H7 (cell line): ENCODE measurements at regions not wholly inside any gene's neighbourhood (a gene's known extent, or its start where the extent isn't known, plus 50 kb on each side); places are given as distances from the start of the nearest gene placed in this dataset.
"Not testable (repeated sequence)": the region's sequence is repeated elsewhere in the genome, so short reads cannot be mapped to it uniquely, and the experiment has no call there.

Experiments
- DNase-seq: peaks from one replicate; pipeline ENCODE4 v3.0.0; 2012
- H3K27me3 ChIP-seq: 2 replicates; pipeline ENCODE4 v1.6.0; 2011; ENCODE audit warnings: mild to moderate bottlenecking, low read length; ENCODE audit not compliant: control insufficient read depth, insufficient read depth
- H3K36me3 ChIP-seq: replicated peaks from 2 replicates; pipeline ENCODE4 v1.5.1; 2011; ENCODE audit warnings: low read length; ENCODE audit not compliant: control insufficient read depth, insufficient read depth
- H3K4me3 ChIP-seq: 2 replicates; pipeline ENCODE4 v1.5.1; 2011; ENCODE audit warnings: low read depth, mild to moderate bottlenecking, control low read depth, low read length, moderate library complexity; ENCODE audit not compliant: insufficient read depth

DNA sequence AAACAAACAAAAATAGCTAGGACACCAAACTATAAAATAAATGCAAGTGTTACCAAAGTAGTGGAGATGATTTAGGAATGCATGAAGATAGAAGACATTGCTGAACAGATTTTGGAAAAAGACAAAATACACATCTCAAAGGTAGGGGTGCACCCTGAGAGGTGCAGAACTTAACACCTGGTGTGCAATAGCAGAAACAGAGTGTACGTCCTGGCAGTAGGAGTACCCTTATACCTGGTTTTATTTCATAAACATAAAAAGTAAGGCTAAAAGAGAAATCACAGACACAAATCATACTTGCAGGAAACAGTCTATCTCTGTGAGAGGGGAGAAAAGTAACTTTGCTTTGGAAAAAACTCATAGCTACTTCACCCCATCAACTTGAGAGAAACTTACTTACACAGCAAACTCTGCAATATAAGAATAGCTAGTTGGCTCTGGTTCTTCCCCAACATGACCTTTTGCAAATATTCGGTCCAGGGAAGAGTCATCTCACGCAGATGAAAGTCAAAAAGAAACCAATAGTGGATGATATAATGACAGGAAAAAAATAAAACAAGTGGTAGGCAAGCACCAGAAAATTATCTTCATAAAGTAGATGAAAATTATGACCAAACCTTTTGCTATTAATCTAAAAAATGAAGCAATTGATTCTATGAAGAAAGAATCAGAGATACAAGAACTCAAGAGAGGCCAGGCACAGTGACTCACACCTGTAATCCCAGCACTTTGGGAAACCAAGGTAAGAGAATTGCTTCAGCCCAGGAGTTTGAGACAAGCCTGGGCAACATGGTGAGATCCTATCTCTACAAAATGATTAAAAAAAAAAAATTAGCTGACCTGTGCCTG, 108.9 kb upstream of the BNIP2 start:
- H3K4me3 ChIP-seq, result no peak overlapping the region
- no peaks in the 10 kb centered on the region for H3K27me3 ChIP-seq
- H3K36me3 ChIP-seq, result no peaks in the 10 kb centered on the region
- DNase-seq, result no peak

DNA sequence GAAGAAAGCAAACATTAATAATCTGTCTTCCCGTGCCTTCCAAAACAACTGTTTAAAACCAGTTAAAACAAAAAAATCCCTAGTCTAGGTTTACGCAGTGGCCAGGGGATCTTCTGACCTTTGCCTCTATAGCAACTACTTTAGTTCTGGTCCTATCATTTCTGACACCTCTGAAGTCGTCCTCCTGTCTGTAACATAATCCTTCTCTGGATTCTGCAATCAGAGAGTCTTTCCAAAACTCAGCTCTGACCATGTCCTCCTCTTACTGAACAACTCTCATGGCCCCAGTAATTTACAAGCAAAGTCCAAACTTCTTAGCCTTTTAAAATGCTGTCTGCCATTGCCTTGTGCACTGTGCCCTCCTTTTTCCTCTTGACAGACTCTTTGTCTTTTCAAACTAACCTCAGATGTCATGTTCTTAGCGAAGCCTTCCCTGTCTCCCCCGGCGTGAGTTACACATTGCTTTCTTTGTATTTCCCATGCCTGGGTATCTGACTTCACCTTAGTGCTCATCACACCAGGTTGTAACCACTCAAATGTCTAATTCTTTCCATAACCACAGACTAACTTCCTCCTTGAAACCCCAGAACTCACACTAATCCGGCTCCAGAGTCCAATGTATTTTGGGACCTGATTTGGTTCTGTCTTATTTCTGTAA, 105.2 kb upstream of the BNIP2 start:
- H3K36me3 ChIP-seq, result no peaks in the 10 kb centered on the region
- DNase-seq, result no peak
- H3K4me3 ChIP-seq, result no peak overlapping the region
- no peaks in the 10 kb centered on the region for H3K27me3 ChIP-seq

DNA sequence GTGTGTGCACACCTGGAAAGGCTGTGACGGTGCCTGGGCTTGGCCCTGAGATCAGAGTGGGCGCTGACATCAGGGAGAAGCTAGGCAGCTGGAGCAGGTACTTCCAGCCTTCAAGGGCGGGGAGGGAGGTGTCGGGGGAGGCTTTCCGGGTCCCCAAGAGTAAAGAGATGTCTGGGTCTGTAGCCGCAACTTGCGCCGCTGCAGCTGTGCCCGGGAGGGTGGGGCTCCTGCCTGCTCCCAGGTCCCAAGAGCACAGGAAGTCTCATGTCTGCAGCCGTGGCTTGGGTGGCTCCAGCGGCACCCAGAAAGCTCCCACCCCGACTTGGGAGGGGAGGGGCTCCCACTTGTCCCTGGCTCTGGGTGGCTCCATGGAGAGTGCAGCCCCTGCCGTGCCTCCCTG, 103.2 kb upstream of the BNIP2 start:
- no peak overlapping the region for H3K4me3 ChIP-seq
- no peaks in the 10 kb centered on the region for H3K27me3 ChIP-seq
- no peaks in the 10 kb centered on the region for H3K36me3 ChIP-seq
- DNase-seq, result no peak

GRCh38 chr15:59791755-59792154, 102.6 kb upstream of the BNIP2 start:
- DNase-seq, result no peak
- no peaks in the 10 kb centered on the region for H3K36me3 ChIP-seq
- H3K4me3 ChIP-seq, result no peak overlapping the region
- H3K27me3 ChIP-seq, result no peaks in the 10 kb centered on the region

DNA sequence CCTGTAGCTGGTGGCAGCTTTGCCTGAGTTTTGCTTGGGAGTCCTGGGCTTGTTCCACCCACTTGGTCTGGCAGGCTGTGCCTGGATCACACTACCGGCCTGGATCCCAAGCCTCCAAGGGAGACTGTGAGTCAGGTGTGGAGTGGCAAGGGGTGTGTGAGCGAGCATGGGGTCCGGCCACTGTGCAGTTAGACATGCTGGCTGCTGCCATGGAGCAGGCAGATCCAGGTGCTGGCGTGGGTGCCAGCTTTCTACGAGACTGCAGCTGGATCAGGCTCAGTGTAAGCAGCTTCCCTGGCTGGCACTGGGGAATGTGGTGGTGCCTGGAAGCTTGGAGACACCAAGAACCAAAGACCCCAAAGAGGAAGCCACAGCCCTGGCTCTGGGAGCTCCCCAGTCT, 102.0 kb upstream of the BNIP2 start:
- Histone ChIP-seq H3K4me3 (no peak overlapping the region), H3K27me3 (no peaks in the 10 kb centered on the region), H3K36me3 (no peaks in the 10 kb centered on the region)
- no peak for DNase-seq

DNA sequence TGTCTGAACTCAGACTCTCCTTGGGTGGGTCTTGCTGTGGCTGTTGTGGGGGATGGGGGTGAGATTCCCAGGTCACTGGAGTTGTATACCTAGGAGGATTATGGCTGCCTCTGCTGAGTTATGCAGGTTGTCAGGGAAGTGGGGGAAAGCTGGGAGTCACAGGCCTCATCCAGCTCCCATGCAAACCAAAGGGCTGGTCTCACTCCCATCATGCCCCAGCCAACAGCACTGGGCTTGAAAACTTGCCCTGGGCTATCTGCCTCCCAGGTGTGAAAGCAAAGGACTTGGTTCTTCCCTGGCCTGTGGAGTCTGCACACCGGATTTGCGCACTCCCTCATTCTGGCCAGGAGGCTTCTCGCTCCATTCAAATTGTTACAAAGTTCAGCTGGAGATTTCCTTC, 97.3 kb upstream of the BNIP2 start:
- not testable (repeated sequence) for H3K4me3 ChIP-seq, H3K27me3 ChIP-seq, H3K36me3 ChIP-seq, DNase-seq

DNA sequence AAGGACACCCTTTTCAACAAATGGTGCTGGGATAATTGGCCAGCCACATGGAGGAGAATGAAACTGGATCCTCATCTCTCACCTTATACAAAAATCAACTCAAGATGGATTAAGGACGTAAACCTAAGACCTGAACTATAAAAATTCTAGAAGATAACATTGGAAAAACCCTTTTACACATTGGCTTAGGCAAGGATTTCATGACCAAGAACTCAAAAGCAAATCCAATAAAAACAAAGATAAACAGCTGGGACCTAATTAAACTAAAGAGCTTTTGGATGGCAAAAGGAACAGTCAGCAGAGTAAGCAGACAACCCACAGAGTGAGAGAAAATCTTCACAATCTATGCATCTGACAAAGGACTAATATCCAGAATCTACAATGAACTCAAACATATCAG, 96.9 kb upstream of the BNIP2 start:
- H3K4me3 ChIP-seq, DNase-seq, H3K36me3 ChIP-seq, H3K27me3 ChIP-seq: not testable (repeated sequence)

DNA sequence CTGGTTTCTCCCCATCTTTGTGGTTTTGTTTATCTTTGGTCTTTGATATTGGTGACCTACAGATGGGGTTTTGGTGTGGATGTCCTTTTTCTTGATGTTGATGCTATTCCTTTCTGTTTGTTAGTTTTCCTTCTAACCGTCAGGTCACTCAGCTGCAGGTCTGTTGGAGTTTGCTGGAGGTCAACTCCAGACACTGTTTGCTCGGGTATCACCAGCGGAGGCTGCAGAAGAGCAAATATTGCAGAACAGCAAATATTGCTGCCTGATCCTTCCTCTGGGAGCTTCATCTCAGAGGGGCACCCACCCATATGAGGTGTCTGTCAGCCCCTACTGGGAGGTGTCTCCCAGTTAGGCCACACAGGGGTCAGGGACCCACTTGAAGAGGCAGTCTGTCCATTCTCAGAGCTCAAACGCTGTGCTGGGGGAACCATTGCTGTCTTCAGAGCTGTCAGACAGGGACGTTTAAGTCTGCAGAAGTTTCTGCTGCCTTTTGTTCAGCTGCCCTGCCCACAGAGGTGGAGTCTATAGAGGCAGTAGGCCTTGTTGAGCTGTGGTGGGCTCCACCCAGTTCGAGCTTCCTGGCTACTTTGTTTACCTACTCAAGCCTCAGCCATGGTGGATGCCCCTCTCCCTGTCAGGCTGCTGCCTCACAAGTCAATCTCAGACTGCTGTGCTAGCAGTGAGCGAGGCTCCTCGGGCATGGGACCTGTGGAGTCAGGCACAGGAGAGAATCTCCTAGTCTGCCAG, 94.8 kb upstream of the BNIP2 start:
- H3K36me3 ChIP-seq, H3K27me3 ChIP-seq, H3K4me3 ChIP-seq, DNase-seq: not testable (repeated sequence)

DNA sequence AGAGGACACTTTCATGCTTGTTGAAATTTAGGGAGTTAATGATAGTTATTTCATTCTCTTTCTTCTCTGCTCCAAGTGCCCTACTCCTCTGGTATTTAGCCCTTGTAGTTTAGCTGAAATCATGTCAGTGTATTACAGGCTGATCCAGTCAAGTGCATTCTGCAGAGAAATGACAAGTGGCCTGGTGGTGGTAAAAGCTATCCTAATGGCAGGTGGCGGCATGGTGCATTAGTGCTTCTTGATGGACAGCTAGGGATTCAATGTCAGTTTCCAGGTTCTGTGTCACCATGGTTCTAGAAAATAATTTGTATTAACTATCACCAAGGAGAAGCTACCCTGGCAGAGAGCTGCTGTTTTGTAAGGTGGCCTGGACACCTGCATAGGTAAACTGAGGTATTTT, 90.0 kb upstream of the BNIP2 start:
- no peaks in the 10 kb centered on the region; the same call in 1 of the 2 replicates for H3K27me3 ChIP-seq
- H3K36me3 ChIP-seq, result no peaks in the 10 kb centered on the region
- DNase-seq, result no peak
- H3K4me3 ChIP-seq, result no peak overlapping the region

- H3K27me3 ChIP-seq, result no peaks in the 10 kb centered on the region
- no peaks in the 10 kb centered on the region for H3K36me3 ChIP-seq
- DNase-seq, result peak; percentile 17
- H3K4me3 ChIP-seq, result no peak overlapping the region
Observed at GRCh38 chr15:59764775-59765174, 75.7 kb upstream of the BNIP2 start.

- no peak for DNase-seq
- Histone ChIP-seq H3K36me3 (no peaks in the 10 kb centered on the region), H3K27me3 (no peaks in the 10 kb centered on the region), H3K4me3 (no peak overlapping the region)
Observed at GRCh38 chr15:59762558-59762957, 73.4 kb upstream of the BNIP2 start.

DNA sequence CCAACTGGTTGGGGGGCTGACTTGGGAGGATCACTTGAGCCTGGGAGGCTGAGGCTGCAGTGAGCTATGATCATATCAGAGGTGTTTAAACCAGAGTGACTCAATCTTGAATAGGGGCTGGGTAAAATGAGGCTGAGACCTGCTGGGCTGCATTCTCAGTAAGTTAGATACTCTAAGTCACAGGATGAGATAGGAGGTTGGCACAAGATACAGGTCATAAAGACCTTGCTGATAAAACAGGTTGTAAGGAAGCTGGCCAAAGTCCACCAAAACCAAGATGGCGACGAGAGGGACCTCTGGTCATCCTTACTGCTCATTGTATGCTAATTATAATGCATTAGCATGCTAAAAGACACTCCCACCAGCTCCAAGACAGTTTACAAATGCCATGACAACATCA, 71.1 kb upstream of the BNIP2 start:
- H3K36me3 ChIP-seq, H3K27me3 ChIP-seq, H3K4me3 ChIP-seq, DNase-seq: not testable (repeated sequence)

- Histone ChIP-seq H3K4me3 (no peak overlapping the region), H3K27me3 (no peaks in the 10 kb centered on the region), H3K36me3 (no peaks in the 10 kb centered on the region)
- peak; percentile 56 for DNase-seq
Observed at GRCh38 chr15:59751552-59752413, 62.7 kb upstream of the BNIP2 start.

DNA sequence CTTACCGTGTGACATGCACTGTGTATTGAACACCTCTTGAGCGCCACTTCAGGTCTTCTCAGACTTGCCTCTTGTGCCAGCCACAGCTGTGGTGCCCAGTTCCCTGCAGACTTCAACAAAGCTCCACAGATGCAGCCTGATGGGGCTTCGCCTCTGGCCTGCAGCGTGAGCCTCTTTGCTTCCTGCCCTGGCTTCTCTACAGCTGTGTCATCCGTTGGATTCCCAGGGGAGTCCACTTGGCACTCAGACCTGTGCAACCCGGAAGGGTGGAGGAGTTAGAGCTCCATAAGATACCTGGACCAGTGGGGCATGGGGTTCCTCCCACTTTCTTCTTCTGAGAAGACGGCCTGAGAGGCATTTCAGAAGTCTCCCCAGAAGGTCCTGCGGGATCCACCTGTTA, 57.7 kb upstream of the BNIP2 start:
- no peaks in the 10 kb centered on the region for H3K36me3 ChIP-seq
- no peaks in the 10 kb centered on the region for H3K27me3 ChIP-seq
- no peak overlapping the region for H3K4me3 ChIP-seq
- DNase-seq, result no peak
